Aorta (tissue), 5 donors: ENCODE measurements at regions not wholly inside any gene's neighbourhood (a gene's known extent, or its start where the extent isn't known, plus 50 kb on each side); places are given as distances from the start of the nearest gene placed in this dataset.

ENCODE experiments used
- ATAC-seq: fragments of 200-7000 bp; cut with Tn5 transposase; one replicate; pipeline ENCODE4 v1.9.1; 2022; ENCODE audit warnings: moderate library complexity; ENCODE audit not compliant: low FRiP score
- DNase-seq, 2 donors: peaks; one replicate each; pipeline ENCODE4 v3.0.0-alpha.2; 2020
- H3K27ac ChIP-seq, 2 donors: one replicate each; pipeline ENCODE4 v1.5.1; 2013; ENCODE audit warnings: low read length in 2 of 2, mild to moderate bottlenecking in 2 of 2, moderate library complexity in 2 of 2, control low read depth in 1 of 2, inconsistent platforms in 1 of 2, low read depth in 1 of 2
- H3K27me3 ChIP-seq, 2 donors: one replicate each; pipeline ENCODE4 v1.6.1; 2013; ENCODE audit warnings: control low read depth in 1 of 2, low read length in 1 of 2, mild to moderate bottlenecking in 1 of 2, moderate library complexity in 1 of 2; ENCODE audit not compliant: insufficient read depth in 2 of 2, control insufficient read depth in 1 of 2
- H3K36me3 ChIP-seq, 2 donors: one replicate each; pipeline ENCODE4 v1.6.1; 2013; ENCODE audit warnings: control low read depth in 1 of 2, low read length in 1 of 2, mild to moderate bottlenecking in 1 of 2; ENCODE audit not compliant: insufficient read depth in 2 of 2, control insufficient read depth in 1 of 2
- H3K4me1 ChIP-seq, 2 donors: one replicate each; pipeline ENCODE4 v1.6.1; 2013; ENCODE audit warnings: low read length in 2 of 2, control low read depth in 1 of 2, mild to moderate bottlenecking in 1 of 2, moderate library complexity in 1 of 2; ENCODE audit not compliant: insufficient read depth in 2 of 2, control insufficient read depth in 1 of 2
- H3K4me3 ChIP-seq, 2 donors: one replicate each; pipeline ENCODE4 v1.5.1; 2013; ENCODE audit warnings: low read length in 2 of 2, control low read depth in 1 of 2, mild to moderate bottlenecking in 1 of 2
- H3K9me3 ChIP-seq: one replicate; pipeline ENCODE4 v1.6.1; 2013; ENCODE audit warnings: mild to moderate bottlenecking, low read length; ENCODE audit not compliant: control insufficient read depth
- WGBS, 2 donors: extraction: QIAGEN DNeasy Blood & Tissue Kit; methylation state at CpG; one replicate each; pipeline ENCODE4 v1.1.7; 2013; 5-methylcytosine and 5-hydroxymethylcytosine counted together
- intact Hi-C, 2 donors: fragments of 100-400 bp; cut with DNase I; formaldehyde crosslinking; loops; one replicate each; pipeline versions ENCODE4 v1.14.2 to v1.15.0; 2022
- donor health status: healthy with polysubstance abuse.
- donor health status: Bipolar disorder and iron deficiency.
- donor health status: DM: no; HTN: no; CAD: no.
- donor health status: DM: no; HTN: no; CAD: no.
- donor health status: DM: yes; HTN: yes; CAD: no.

- intact Hi-C loops: loop anchor here (1.0 to 10.0 kb wide), 3 partner anchors 73 to 111 kb away; partner anchors contain the start of gene PPM1H (in 1 of the 2)
- 8 to 9% methylated on average over 4 of the region's 4 CpGs for WGBS, 2 donors
- peak overlapping the region; percentile 92 to 93 for H3K27ac ChIP-seq
- H3K27me3 ChIP-seq: no peaks in the 10 kb centered on the region
- no peaks in the 10 kb centered on the region for H3K9me3 ChIP-seq
- DNase-seq (peak in 1 of 2 donors; percentile 59), ATAC-seq (peak; percentile 74)
- H3K36me3 ChIP-seq: no peaks in the 10 kb centered on the region
- H3K4me3 ChIP-seq: no peak overlapping the region
- peaks cover 4 to 8% of the 10 kb centered on the region in 2 donors for H3K4me1 ChIP-seq
These were observed 105.8 kb downstream of the AVPR1A start for GRCh38 chr12:63045020-63045860.

GRCh38 chr12:63042646-63043045 is 107.7 kb upstream of the PPM1H start:
- Histone ChIP-seq H3K4me1 (peaks cover 4 to 8% of the 10 kb centered on the region in 2 donors), H3K4me3 (no peak overlapping the region), H3K27me3 (no peaks in the 10 kb centered on the region), H3K27ac (peak overlapping the region in 1 of 2 donors; percentile 87), H3K9me3 (no peaks in the 10 kb centered on the region), H3K36me3 (no peaks in the 10 kb centered on the region)
- intact Hi-C loops: loop anchor here in 1 of 2 donors (10.0 kb wide), 1 partner anchor 108 kb away; the partner anchor contains the start of gene PPM1H
- ATAC-seq: no peak
- WGBS, 2 donors: 21 to 28% methylated on average over 1 of the region's 1 CpG
- no peak for DNase-seq

GRCh38 chr12:63041601-63042000 is 106.7 kb upstream of the PPM1H start:
- no peaks in the 10 kb centered on the region for H3K9me3 ChIP-seq
- DNase-seq (no peak), ATAC-seq (no peak)
- no peaks in the 10 kb centered on the region for H3K27me3 ChIP-seq
- H3K4me3 ChIP-seq: no peak overlapping the region
- H3K4me1 ChIP-seq: peaks cover 4 to 8% of the 10 kb centered on the region in 2 donors
- WGBS, 2 donors: 31 to 39% methylated on average over 1 of the region's 1 CpG
- intact Hi-C loops: loop anchor here in 1 of 2 donors (10.0 kb wide), 1 partner anchor 107 kb away; the partner anchor contains the start of gene PPM1H
- H3K36me3 ChIP-seq: no peaks in the 10 kb centered on the region
- H3K27ac ChIP-seq: no peak overlapping the region

GRCh38 chr12:63040526-63041220 is 105.7 kb upstream of the PPM1H start:
- WGBS, 2 donors: 84 to 93% methylated on average over 5 of the region's 5 CpGs
- Histone ChIP-seq H3K27me3 (no peaks in the 10 kb centered on the region), H3K9me3 (no peaks in the 10 kb centered on the region), H3K4me3 (no peak overlapping the region), H3K27ac (no peak overlapping the region), H3K4me1 (peaks cover 4 to 8% of the 10 kb centered on the region in 2 donors), H3K36me3 (no peaks in the 10 kb centered on the region)
- DNase-seq (no peak), ATAC-seq (no peak)
- intact Hi-C loops: loop anchor here in 1 of 2 donors (10.0 kb wide), 1 partner anchor 106 kb away; the partner anchor contains the start of gene PPM1H

- intact Hi-C loops: no loop called here
These were observed 103.8 kb upstream of the PPM1H start for GRCh38 chr12:63038713-63039100.

GRCh38 chr12:63037746-63038712 is 103.1 kb upstream of the PPM1H start:
- Histone ChIP-seq H3K4me1 (peaks cover 0 to 2% of the 10 kb centered on the region in 2 donors), H3K27ac (no peak overlapping the region), H3K4me3 (no peak overlapping the region), H3K27me3 (no peaks in the 10 kb centered on the region), H3K9me3 (no peaks in the 10 kb centered on the region), H3K36me3 (no peaks in the 10 kb centered on the region)
- no peak for DNase-seq
- 47% methylated on average over 12 of the region's 12 CpGs for WGBS, 2 donors
- intact Hi-C loops: no loop called here
- no peak for ATAC-seq

More at GRCh38 chr12:63038713-63039100, 103.8 kb upstream of the PPM1H start:
- Histone ChIP-seq H3K27me3 (no peaks in the 10 kb centered on the region), H3K36me3 (no peaks in the 10 kb centered on the region), H3K9me3 (no peaks in the 10 kb centered on the region), H3K4me1 (peaks cover 0 to 2% of the 10 kb centered on the region in 2 donors), H3K27ac (no peak overlapping the region), H3K4me3 (no peak overlapping the region)
- ATAC-seq (no peak), DNase-seq (no peak)
- WGBS, 2 donors: 76 to 81% methylated on average over 3 of the region's 3 CpGs

GRCh38 chr12:63036974-63037335 is 102.0 kb upstream of the PPM1H start:
- H3K27me3 ChIP-seq: no peaks in the 10 kb centered on the region
- intact Hi-C loops: no loop called here
- no peak overlapping the region for H3K27ac ChIP-seq
- DNase-seq (no peak), ATAC-seq (no peak)
- H3K9me3 ChIP-seq: no peaks in the 10 kb centered on the region
- no peaks in the 10 kb centered on the region for H3K4me1 ChIP-seq
- no peaks in the 10 kb centered on the region for H3K36me3 ChIP-seq
- 93 to 96% methylated on average over 1 of the region's 1 CpG for WGBS, 2 donors
- H3K4me3 ChIP-seq: no peak overlapping the region
